ENCODE measurements at regions not wholly inside any gene's neighbourhood (a gene's known extent, or its start where the extent isn't known, plus 50 kb on each side); places are given as distances from the start of the nearest gene placed in this dataset.

GRCh38 chr6:11890209-11890608 is 111.6 kb upstream of the ADTRP start:
- no peak for TF ChIP-seq CTCF (IDR thresholded peaks at IDR 0.05)
- no peak for TF ChIP-seq EZH2 (IDR thresholded peaks at IDR 0.05)
- TF ChIP-seq EZH2phosphoT487 (IDR thresholded peaks at IDR 0.05): no peak

All from neural progenitor cell (in vitro differentiated cells).